ENCODE measurements at regions not wholly inside any gene's neighbourhood (a gene's known extent, or its start where the extent isn't known, plus 50 kb on each side); places are given as distances from the start of the nearest gene placed in this dataset.

- TF ChIP-seq CTCF (conservative IDR thresholded peaks at IDR 0.05; ENCODE audit: low read depth, low read length) = no peak
- no peak for TF ChIP-seq MAFK (IDR thresholded peaks at IDR 0.05; ENCODE audit: low read depth, low read length)
- TF ChIP-seq USF2 (IDR thresholded peaks at IDR 0.05; ENCODE audit: low read depth, low read length) = no peak
- no peak for TF ChIP-seq RCOR1 (IDR thresholded peaks at IDR 0.05; ENCODE audit: insufficient replicate concordance, low read length)
- TF ChIP-seq MXI1 (IDR thresholded peaks at IDR 0.05; ENCODE audit: borderline replicate concordance, low read depth, low read length) = no peak
- no peak for TF ChIP-seq POLR2A (IDR thresholded peaks at IDR 0.05; ENCODE audit: low read depth, low read length)
- TF ChIP-seq BHLHE40 (IDR thresholded peaks at IDR 0.05; ENCODE audit: low read depth, low read length) = no peak
- TF ChIP-seq SMC3 (IDR thresholded peaks at IDR 0.05; ENCODE audit: low read depth, low read length) = no peak
- no peak for TF ChIP-seq CEBPB (IDR thresholded peaks at IDR 0.05; ENCODE audit: low read depth, low read length)
- no peak for TF ChIP-seq RAD21 (IDR thresholded peaks at IDR 0.05; ENCODE audit: low read length)
- no peak for TF ChIP-seq CHD1 (IDR thresholded peaks at IDR 0.05; ENCODE audit: low read depth, low read length)
- TF ChIP-seq ELK1 (IDR thresholded peaks at IDR 0.05; ENCODE audit: borderline replicate concordance, low read depth, low read length) = no peak
- TF ChIP-seq RFX5 (IDR thresholded peaks at IDR 0.05; ENCODE audit: low read depth, low read length) = no peak
- TF ChIP-seq FOS (IDR thresholded peaks at IDR 0.05; ENCODE audit: low read depth, low read length) = no peak
These were observed 565.4 kb upstream of the AUTS2 start for GRCh38 chr7:69032848-69033247.

Measured in IMR-90 (cell line).